Testis (tissue), 2 donors: ENCODE measurements at regions not wholly inside any gene's neighbourhood (a gene's known extent, or its start where the extent isn't known, plus 50 kb on each side); places are given as distances from the start of the nearest gene placed in this dataset.

Experiments
- DNase-seq: peaks from one replicate; pipeline ENCODE4 v3.0.0-alpha.2; 2019
- H3K27ac ChIP-seq, 2 donors: fragments of 200-600 bp; sonication (generic); one replicate each; pipeline ENCODE4 v1.5.1; 2019
- H3K27me3 ChIP-seq: fragments of 200-600 bp; sonication (generic); one replicate; pipeline ENCODE4 v1.5.1; 2019
- H3K36me3 ChIP-seq: fragments of 200-600 bp; sonication (generic); one replicate; pipeline ENCODE4 v1.5.1; 2017; ENCODE audit warnings: low read depth; ENCODE audit errors: missing control alignments
- H3K4me1 ChIP-seq: fragments of 200-600 bp; sonication (generic); one replicate; pipeline ENCODE4 v1.5.1; 2019
- H3K4me3 ChIP-seq, 2 donors: fragments of 200-600 bp; sonication (generic); one replicate each; pipeline ENCODE4 v1.5.1; 2017 to 2019
- H3K9me3 ChIP-seq: fragments of 200-600 bp; sonication (generic); one replicate; pipeline ENCODE4 v1.5.1; 2017
- CTCF ChIP-seq, 3 experiments: fragments of 450-650 bp in 2 of 3; fragments of 200-600 bp in 1 of 3; sonication (generic) in 1 of 3; IDR thresholded peaks; one replicate each; pipeline ENCODE4 v1.5.1; 2016 to 2019; ENCODE audit warnings: antibody characterized with exemption in 3 of 3, mild to moderate bottlenecking in 2 of 3, moderate library complexity in 1 of 3
- POLR2A ChIP-seq: fragments of 450-650 bp; IDR thresholded peaks from one replicate; pipeline ENCODE4 v1.6.1; 2017; ENCODE audit warnings: antibody characterized with exemption, mild to moderate bottlenecking, moderate library complexity
- WGBS, 2 donors: methylation state at CpG; one replicate each; pipeline ENCODE4 v1.1.5; 2018; 5-methylcytosine and 5-hydroxymethylcytosine counted together
- intact Hi-C: fragments of 100-400 bp; cut with DNase I; formaldehyde crosslinking; loops from one replicate; pipeline ENCODE4 v1.15.1; 2023; ENCODE audit warnings: low total_unique reads

- no peak overlapping the region for H3K27ac ChIP-seq
- no peak overlapping the region for H3K4me3 ChIP-seq
- no peaks in the 10 kb centered on the region for H3K4me1 ChIP-seq
- no peaks in the 10 kb centered on the region for H3K27me3 ChIP-seq
- no peaks in the 10 kb centered on the region for H3K36me3 ChIP-seq
- no peak for TF ChIP-seq CTCF (IDR thresholded peaks at IDR 0.05)
- TF ChIP-seq POLR2A, result no peak
- H3K9me3 ChIP-seq, result no peaks in the 10 kb centered on the region
- intact Hi-C loops, result no loop called here
- 81% methylated on average over 1 of the region's 1 CpG for WGBS, 2 donors
- no peak for DNase-seq
Observed at GRCh38 chr5:168031614-168032013, 259.8 kb upstream of the WWC1 start.

GRCh38 chr5:168039039-168039438 lies 252.4 kb upstream of the WWC1 start:
- Histone ChIP-seq H3K9me3 (no peaks in the 10 kb centered on the region), H3K27me3 (no peaks in the 10 kb centered on the region), H3K4me3 (no peak overlapping the region), H3K4me1 (no peaks in the 10 kb centered on the region), H3K27ac (no peak overlapping the region), H3K36me3 (no peaks in the 10 kb centered on the region)
- TF ChIP-seq CTCF (IDR thresholded peaks at IDR 0.05), result no peak
- no peak for TF ChIP-seq POLR2A
- DNase-seq, result no peak
- intact Hi-C loops, result no loop called here
- WGBS, 2 donors, result 81 to 82% methylated on average over 13 of the region's 13 CpGs

GRCh38 chr5:168039566-168040248 lies 251.7 kb upstream of the WWC1 start:
- intact Hi-C loops, result no loop called here
- no peak for DNase-seq
- WGBS, 2 donors, result 78 to 85% methylated on average over 10 to 13 of the region's 13 CpGs
- Histone ChIP-seq H3K27me3 (no peaks in the 10 kb centered on the region), H3K27ac (no peak overlapping the region), H3K36me3 (no peaks in the 10 kb centered on the region), H3K9me3 (no peaks in the 10 kb centered on the region), H3K4me3 (no peak overlapping the region), H3K4me1 (no peaks in the 10 kb centered on the region)
- TF ChIP-seq POLR2A, result no peak

- no peaks in the 10 kb centered on the region for H3K36me3 ChIP-seq
- intact Hi-C loops, result no loop called here
- TF ChIP-seq POLR2A, result no peak
- TF ChIP-seq CTCF (IDR thresholded peaks at IDR 0.05), result no peak
- H3K9me3 ChIP-seq, result no peaks in the 10 kb centered on the region
- H3K4me3 ChIP-seq, result no peak overlapping the region
- no peaks in the 10 kb centered on the region for H3K27me3 ChIP-seq
- H3K27ac ChIP-seq, result no peak overlapping the region
- WGBS, 2 donors, result 77 to 92% methylated on average over 2 of the region's 2 CpGs
- no peaks in the 10 kb centered on the region for H3K4me1 ChIP-seq
- DNase-seq, result no peak
Observed at GRCh38 chr5:168041583-168041982, 249.9 kb upstream of the WWC1 start.

GRCh38 chr5:168042284-168043068 lies 249.0 kb upstream of the WWC1 start:
- Histone ChIP-seq H3K27ac (no peak overlapping the region), H3K36me3 (no peaks in the 10 kb centered on the region), H3K27me3 (no peaks in the 10 kb centered on the region), H3K4me3 (no peak overlapping the region), H3K4me1 (peaks cover 3% of the 10 kb centered on the region), H3K9me3 (no peaks in the 10 kb centered on the region)
- DNase-seq, result peak; percentile 28
- WGBS, 2 donors, result 54 to 73% methylated on average over 12 of the region's 12 CpGs
- intact Hi-C loops, result no loop called here
- TF ChIP-seq POLR2A (no peak), CTCF (IDR thresholded peaks at IDR 0.05) (no peak)
